NB4 (cell line): ENCODE measurements at regions not wholly inside any gene's neighbourhood (a gene's known extent, or its start where the extent isn't known, plus 50 kb on each side); places are given as distances from the start of the nearest gene placed in this dataset.
"Not testable (repeated sequence)": the region's sequence is repeated elsewhere in the genome, so short reads cannot be mapped to it uniquely, and the experiment has no call there.

Source experiments
- DNase-seq: peaks from one replicate; pipeline ENCODE4 v3.0.0; 2010; ENCODE audit warnings: low read depth
- H3K4me3 ChIP-seq: one replicate; pipeline ENCODE4 v1.5.1; 2011; ENCODE audit warnings: mild to moderate bottlenecking, low read depth, low read length, moderate library complexity
- MYC ChIP-seq: IDR thresholded peaks from 2 replicates; pipeline ENCODE4 v1.6.1; 2011; ENCODE audit warnings: low read depth, low read length
- POLR2A ChIP-seq: IDR thresholded peaks from 2 replicates; pipeline ENCODE4 v1.6.1; 2011; ENCODE audit warnings: mild to moderate bottlenecking; ENCODE audit not compliant: insufficient read length; ENCODE audit errors: extremely low read depth
- TF ChIP-seq, protein P1 (sequence below): IDR thresholded peaks from 2 replicates; pipeline ENCODE4 v1.6.1; 2011; ENCODE audit warnings: low read depth, low read length
- TF ChIP-seq, protein P2 (sequence below): IDR thresholded peaks from one replicate; pipeline ENCODE4 v1.5.1; 2012; ENCODE audit warnings: low read depth, low read length

DNA sequence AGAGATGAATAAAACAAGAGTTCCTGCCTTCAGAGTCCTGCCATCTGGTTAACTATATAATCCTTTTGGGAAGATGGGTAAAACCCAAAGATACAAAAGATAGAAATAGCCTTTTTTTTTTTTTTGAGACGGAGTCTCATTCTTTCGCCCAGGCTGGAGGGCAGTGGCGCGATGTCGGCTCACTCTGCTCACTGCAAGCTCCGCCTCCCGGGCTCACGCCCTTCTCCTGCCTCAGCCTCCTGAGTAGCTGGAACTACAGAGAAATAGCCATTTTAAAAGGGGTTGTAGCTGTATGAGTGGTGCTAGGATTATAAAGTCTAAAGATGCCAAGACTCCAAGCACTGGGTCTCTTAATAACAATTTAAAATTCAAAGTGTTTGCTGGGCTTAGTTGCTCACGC is 97.2 kb downstream of the KDR start:
- TF ChIP-seq, protein P1, sequence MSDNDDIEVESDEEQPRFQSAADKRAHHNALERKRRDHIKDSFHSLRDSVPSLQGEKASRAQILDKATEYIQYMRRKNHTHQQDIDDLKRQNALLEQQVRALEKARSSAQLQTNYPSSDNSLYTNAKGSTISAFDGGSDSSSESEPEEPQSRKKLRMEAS = no peak
- no peak for TF ChIP-seq MYC
- no peak for TF ChIP-seq POLR2A
- DNase-seq = no peak
- no peak overlapping the region for H3K4me3 ChIP-seq

DNA sequence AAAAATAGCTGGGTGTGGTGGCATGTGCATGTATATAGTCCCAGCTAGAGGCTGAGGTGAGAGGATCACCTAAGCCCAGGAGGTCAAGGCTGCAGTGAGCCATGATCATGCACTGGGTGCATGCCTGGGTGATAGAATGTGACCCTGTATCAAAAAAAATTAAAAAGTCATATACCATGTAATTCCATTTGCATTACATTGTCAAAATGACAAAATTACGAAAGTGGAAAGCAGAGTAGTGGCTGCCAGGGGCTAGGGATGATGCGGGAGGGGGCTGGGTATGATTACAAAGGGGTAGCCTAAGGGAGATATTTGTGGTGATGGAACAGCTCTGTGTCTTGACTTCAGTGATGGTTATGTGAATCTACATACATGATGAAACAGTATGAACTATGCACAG is 97.8 kb downstream of the KDR start:
- no peak overlapping the region for H3K4me3 ChIP-seq
- TF ChIP-seq, protein P1 = no peak
- TF ChIP-seq POLR2A = no peak
- DNase-seq = no peak

- not testable (repeated sequence) for DNase-seq
Measured at GRCh38 chr4:55025456-55025855, 99.9 kb downstream of the KDR start.

GRCh38 chr4:55023030-55023429 is 102.4 kb downstream of the KDR start:
- no peak for DNase-seq
- no peak overlapping the region for H3K4me3 ChIP-seq
- TF ChIP-seq, protein P2, sequence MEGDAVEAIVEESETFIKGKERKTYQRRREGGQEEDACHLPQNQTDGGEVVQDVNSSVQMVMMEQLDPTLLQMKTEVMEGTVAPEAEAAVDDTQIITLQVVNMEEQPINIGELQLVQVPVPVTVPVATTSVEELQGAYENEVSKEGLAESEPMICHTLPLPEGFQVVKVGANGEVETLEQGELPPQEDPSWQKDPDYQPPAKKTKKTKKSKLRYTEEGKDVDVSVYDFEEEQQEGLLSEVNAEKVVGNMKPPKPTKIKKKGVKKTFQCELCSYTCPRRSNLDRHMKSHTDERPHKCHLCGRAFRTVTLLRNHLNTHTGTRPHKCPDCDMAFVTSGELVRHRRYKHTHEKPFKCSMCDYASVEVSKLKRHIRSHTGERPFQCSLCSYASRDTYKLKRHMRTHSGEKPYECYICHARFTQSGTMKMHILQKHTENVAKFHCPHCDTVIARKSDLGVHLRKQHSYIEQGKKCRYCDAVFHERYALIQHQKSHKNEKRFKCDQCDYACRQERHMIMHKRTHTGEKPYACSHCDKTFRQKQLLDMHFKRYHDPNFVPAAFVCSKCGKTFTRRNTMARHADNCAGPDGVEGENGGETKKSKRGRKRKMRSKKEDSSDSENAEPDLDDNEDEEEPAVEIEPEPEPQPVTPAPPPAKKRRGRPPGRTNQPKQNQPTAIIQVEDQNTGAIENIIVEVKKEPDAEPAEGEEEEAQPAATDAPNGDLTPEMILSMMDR = no peak
- TF ChIP-seq, protein P1 = no peak
- TF ChIP-seq POLR2A (no peak), MYC (no peak)

More at GRCh38 chr4:55025456-55025855, 99.9 kb downstream of the KDR start:
- not testable (repeated sequence) for H3K4me3 ChIP-seq

- TF ChIP-seq POLR2A = no peak
- TF ChIP-seq, protein P1 = no peak
- TF ChIP-seq, protein P2 = no peak
- no peak for TF ChIP-seq MYC
- DNase-seq = no peak
- H3K4me3 ChIP-seq = no peak overlapping the region
Measured at GRCh38 chr4:55021214-55021613, 104.2 kb downstream of the KDR start.

DNA sequence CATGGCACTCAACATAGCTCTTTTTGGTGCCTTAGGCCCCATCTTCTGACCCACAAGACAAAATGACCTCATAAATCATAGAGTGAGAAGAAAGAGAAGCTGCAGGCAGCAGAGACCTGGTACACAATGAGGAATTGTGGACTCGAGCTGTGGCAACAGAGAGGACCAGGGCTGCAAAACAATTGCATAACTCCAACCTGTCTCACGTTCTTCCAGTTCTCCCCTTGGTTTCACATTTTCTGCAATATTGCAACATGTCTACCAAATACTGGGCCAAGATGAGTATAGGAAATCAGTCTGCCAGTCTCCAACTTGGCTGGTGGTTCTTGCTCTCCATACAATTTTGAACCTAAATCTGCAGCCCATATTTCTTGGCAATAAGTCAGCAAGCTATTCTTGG is 105.3 kb downstream of the KDR start:
- H3K4me3 ChIP-seq = no peak overlapping the region
- DNase-seq = no peak
- TF ChIP-seq, protein P2 = no peak
- TF ChIP-seq, protein P1 = no peak
- TF ChIP-seq MYC = no peak
- no peak for TF ChIP-seq POLR2A

GRCh38 chr4:55018978-55019377 is 106.4 kb downstream of the KDR start:
- no peak overlapping the region for H3K4me3 ChIP-seq
- DNase-seq = no peak
- TF ChIP-seq, protein P1 = no peak
- TF ChIP-seq, protein P2 = no peak
- no peak for TF ChIP-seq POLR2A
